ENCODE measurements at regions not wholly inside any gene's neighbourhood (a gene's known extent, or its start where the extent isn't known, plus 50 kb on each side); places are given as distances from the start of the nearest gene placed in this dataset.

DNA sequence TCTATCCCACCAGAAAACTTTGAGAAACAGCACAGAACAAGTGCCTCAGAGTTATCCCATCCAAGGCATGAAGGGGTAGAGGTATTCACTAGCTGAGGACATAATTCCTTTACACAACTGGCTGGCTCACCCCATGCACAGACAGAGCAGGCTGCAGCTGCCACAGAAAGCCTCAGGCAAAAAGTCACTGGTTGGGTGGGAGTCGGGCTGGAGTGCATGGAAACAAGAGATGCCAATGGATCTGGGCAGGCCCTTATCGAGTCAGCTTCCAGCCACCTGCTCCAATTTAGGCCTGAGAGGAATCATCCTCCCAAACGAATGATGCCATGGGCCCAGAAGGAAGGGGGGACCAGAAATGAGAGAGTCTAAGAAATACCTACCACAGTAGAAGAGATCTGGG, 83.0 kb downstream of the RSL24D1 start:
- no peak overlapping the region for H3K4me2 ChIP-seq
- no peak for DNase-seq
- H3K27ac ChIP-seq (ENCODE audit: low read depth in 2 of 2, low read length in 1 of 2) = no peak overlapping the region
- H3K36me3 ChIP-seq (replicated peaks in 1 of 2; ENCODE audit: control insufficient read depth in 1 of 2, insufficient read depth in 2 of 2, low read length in 1 of 2) = no peaks in the 10 kb centered on the region
- H3K9me2 ChIP-seq = no peaks in the 10 kb centered on the region
- TF ChIP-seq, protein P1, sequence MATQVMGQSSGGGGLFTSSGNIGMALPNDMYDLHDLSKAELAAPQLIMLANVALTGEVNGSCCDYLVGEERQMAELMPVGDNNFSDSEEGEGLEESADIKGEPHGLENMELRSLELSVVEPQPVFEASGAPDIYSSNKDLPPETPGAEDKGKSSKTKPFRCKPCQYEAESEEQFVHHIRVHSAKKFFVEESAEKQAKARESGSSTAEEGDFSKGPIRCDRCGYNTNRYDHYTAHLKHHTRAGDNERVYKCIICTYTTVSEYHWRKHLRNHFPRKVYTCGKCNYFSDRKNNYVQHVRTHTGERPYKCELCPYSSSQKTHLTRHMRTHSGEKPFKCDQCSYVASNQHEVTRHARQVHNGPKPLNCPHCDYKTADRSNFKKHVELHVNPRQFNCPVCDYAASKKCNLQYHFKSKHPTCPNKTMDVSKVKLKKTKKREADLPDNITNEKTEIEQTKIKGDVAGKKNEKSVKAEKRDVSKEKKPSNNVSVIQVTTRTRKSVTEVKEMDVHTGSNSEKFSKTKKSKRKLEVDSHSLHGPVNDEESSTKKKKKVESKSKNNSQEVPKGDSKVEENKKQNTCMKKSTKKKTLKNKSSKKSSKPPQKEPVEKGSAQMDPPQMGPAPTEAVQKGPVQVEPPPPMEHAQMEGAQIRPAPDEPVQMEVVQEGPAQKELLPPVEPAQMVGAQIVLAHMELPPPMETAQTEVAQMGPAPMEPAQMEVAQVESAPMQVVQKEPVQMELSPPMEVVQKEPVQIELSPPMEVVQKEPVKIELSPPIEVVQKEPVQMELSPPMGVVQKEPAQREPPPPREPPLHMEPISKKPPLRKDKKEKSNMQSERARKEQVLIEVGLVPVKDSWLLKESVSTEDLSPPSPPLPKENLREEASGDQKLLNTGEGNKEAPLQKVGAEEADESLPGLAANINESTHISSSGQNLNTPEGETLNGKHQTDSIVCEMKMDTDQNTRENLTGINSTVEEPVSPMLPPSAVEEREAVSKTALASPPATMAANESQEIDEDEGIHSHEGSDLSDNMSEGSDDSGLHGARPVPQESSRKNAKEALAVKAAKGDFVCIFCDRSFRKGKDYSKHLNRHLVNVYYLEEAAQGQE (IDR thresholded peaks at IDR 0.05; ENCODE audit: low read depth, low read length) = no peak
- TF ChIP-seq FOXJ3 (CRISPR knock-in tag; IDR thresholded peaks at IDR 0.05) (no peak), TAF1 (IDR thresholded peaks at IDR 0.05; ENCODE audit: borderline replicate concordance, low read depth, low read length) (no peak), GATA2 (CRISPR knock-in tag; IDR thresholded peaks at IDR 0.05) (no peak), GABPA (IDR thresholded peaks at IDR 0.05; ENCODE audit: low read depth) (no peak)
- no peak overlapping the region for H3K9ac ChIP-seq
- H3F3A ChIP-seq (replicated peaks; ENCODE audit: insufficient read depth) = no peaks in the 10 kb centered on the region
- H4K20me1 ChIP-seq (ENCODE audit: insufficient read depth) = no peaks in the 10 kb centered on the region
- H2AFZ ChIP-seq (ENCODE audit: low read depth) = no peak overlapping the region
- no peaks in the 10 kb centered on the region for H3K27me3 ChIP-seq (ENCODE audit: insufficient read depth)
- ChIA-PET POLR2A (no interaction called here), CTCF (interaction anchor here (1.8 kb wide), 1 partner anchor 23 kb away, joined by 3 read pairs; no protein-coding TSS in a partner anchor)
- no peaks in the 10 kb centered on the region for H3K9me3 ChIP-seq
- no peaks in the 10 kb centered on the region for H3K79me2 ChIP-seq (ENCODE audit: insufficient read depth)
- 0% methylated on average over 3 of the region's 3 CpGs for WGBS (ENCODE audit: low lambda C conversion rate)
- H3K4me1 ChIP-seq (ENCODE audit: control insufficient read depth in 1 of 2, insufficient read depth in 2 of 2, low read depth in 1 of 2, low read length in 1 of 2) = no peaks in the 10 kb centered on the region; a peak in 1 of 4 replicates
- H3K4me3 ChIP-seq (ENCODE audit: low read depth in 2 of 2, low read length in 1 of 2) = no peak overlapping the region

DNA sequence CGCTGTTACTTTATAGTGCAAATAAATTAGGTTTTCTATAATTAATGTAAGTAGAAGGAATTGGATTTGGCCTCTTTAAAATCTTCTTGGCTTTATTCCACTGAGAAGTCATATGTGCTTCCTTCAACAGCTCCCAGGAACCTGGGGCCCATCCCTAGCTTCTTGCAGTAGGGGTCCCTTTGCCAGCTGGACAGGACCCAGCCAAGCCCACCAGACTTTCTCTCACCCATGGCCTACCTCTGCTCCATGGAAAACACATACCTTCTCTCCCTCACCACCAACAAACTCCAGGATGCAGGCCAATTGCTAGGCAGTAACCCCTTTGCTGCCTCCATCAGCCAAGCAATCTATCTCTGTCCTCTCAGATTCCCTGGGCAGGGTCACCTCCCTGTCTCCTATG, 84.0 kb downstream of the RSL24D1 start:
- TF ChIP-seq EP300 (IDR thresholded peaks at IDR 0.05; ENCODE audit: borderline replicate concordance in 1 of 2, low read depth in 1 of 2, low read length in 1 of 2) (no peak), MEF2A (IDR thresholded peaks at IDR 0.05; ENCODE audit: borderline replicate concordance, low read depth) (no peak), SIN3A (IDR thresholded peaks at IDR 0.05; ENCODE audit: borderline replicate concordance, low read depth, low read length) (no peak), FOXJ3 (CRISPR knock-in tag; IDR thresholded peaks at IDR 0.05) (no peak)
- TF ChIP-seq, protein P2, sequence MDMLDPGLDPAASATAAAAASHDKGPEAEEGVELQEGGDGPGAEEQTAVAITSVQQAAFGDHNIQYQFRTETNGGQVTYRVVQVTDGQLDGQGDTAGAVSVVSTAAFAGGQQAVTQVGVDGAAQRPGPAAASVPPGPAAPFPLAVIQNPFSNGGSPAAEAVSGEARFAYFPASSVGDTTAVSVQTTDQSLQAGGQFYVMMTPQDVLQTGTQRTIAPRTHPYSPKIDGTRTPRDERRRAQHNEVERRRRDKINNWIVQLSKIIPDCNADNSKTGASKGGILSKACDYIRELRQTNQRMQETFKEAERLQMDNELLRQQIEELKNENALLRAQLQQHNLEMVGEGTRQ (IDR thresholded peaks at IDR 0.05; ENCODE audit: borderline replicate concordance, low read depth, low read length) = no peak
- H3K4me1 ChIP-seq (ENCODE audit: control insufficient read depth in 1 of 2, insufficient read depth in 2 of 2, low read depth in 1 of 2, low read length in 1 of 2) = no peaks in the 10 kb centered on the region; a peak in 1 of 4 replicates
- no peak overlapping the region for H2AFZ ChIP-seq (ENCODE audit: low read depth)
- H3K4me2 ChIP-seq = no peak overlapping the region
- H3F3A ChIP-seq (replicated peaks; ENCODE audit: insufficient read depth) = no peaks in the 10 kb centered on the region
- no peaks in the 10 kb centered on the region for H3K27me3 ChIP-seq (ENCODE audit: insufficient read depth)
- no peak overlapping the region for H3K27ac ChIP-seq (ENCODE audit: low read depth in 2 of 2, low read length in 1 of 2)
- DNase-seq = no peak
- no peaks in the 10 kb centered on the region for H3K9me2 ChIP-seq
- no peaks in the 10 kb centered on the region for H3K79me2 ChIP-seq (ENCODE audit: insufficient read depth)
- POLR2A ChIA-PET = no interaction called here
- H3K9me3 ChIP-seq = no peaks in the 10 kb centered on the region
- no peaks in the 10 kb centered on the region for H3K36me3 ChIP-seq (replicated peaks in 1 of 2; ENCODE audit: control insufficient read depth in 1 of 2, insufficient read depth in 2 of 2, low read length in 1 of 2)
- no peak overlapping the region for H3K9ac ChIP-seq
- WGBS (ENCODE audit: low lambda C conversion rate) = 11% methylated on average over 1 of the region's 1 CpG
- CTCF ChIA-PET = no interaction called here
- H4K20me1 ChIP-seq (ENCODE audit: insufficient read depth) = no peaks in the 10 kb centered on the region
- no peak overlapping the region for H3K4me3 ChIP-seq (ENCODE audit: low read depth in 2 of 2, low read length in 1 of 2)
